ENCODE measurements at regions not wholly inside any gene's neighbourhood (a gene's known extent, or its start where the extent isn't known, plus 50 kb on each side); places are given as distances from the start of the nearest gene placed in this dataset.

GRCh38 chr2:155841442-155841841 lies 491.1 kb downstream of the NR4A2 start:
- no peak for TF ChIP-seq CTCF (IDR thresholded peaks at IDR 0.05)
- H3K4me1 ChIP-seq, result peaks cover 0 to 3% (median 0%) of the 10 kb centered on the region in 4 donors
- no peak overlapping the region for H3K4me3 ChIP-seq
- H3K27ac ChIP-seq, result no peak overlapping the region
- intact Hi-C loops (cut with DNase I; ENCODE audit: low total_unique reads), result no loop called here
- no peaks in the 10 kb centered on the region for H3K36me3 ChIP-seq
- H3K9me3 ChIP-seq, result no peaks in the 10 kb centered on the region
- H3K27me3 ChIP-seq, result no peaks in the 10 kb centered on the region
- DNase-seq, result no peak

- H3K4me1 ChIP-seq, result peaks cover 0 to 3% (median 0%) of the 10 kb centered on the region in 4 donors
- intact Hi-C loops (cut with DNase I; ENCODE audit: low total_unique reads), result no loop called here
- TF ChIP-seq CTCF (IDR thresholded peaks at IDR 0.05), result no peak
- no peak overlapping the region for H3K27ac ChIP-seq
- DNase-seq, result no peak
- no peaks in the 10 kb centered on the region for H3K9me3 ChIP-seq
- H3K27me3 ChIP-seq, result no peaks in the 10 kb centered on the region
- no peak overlapping the region for H3K4me3 ChIP-seq
- H3K36me3 ChIP-seq, result no peaks in the 10 kb centered on the region
Measured at GRCh38 chr2:155840661-155841060, 491.9 kb downstream of the NR4A2 start.

GRCh38 chr2:155839991-155840390 lies 492.5 kb downstream of the NR4A2 start:
- Histone ChIP-seq H3K4me3 (no peak overlapping the region), H3K27me3 (no peaks in the 10 kb centered on the region), H3K27ac (no peak overlapping the region), H3K9me3 (no peaks in the 10 kb centered on the region), H3K4me1 (peaks cover 0 to 3% (median 0%) of the 10 kb centered on the region in 4 donors), H3K36me3 (no peaks in the 10 kb centered on the region)
- intact Hi-C loops (cut with DNase I; ENCODE audit: low total_unique reads), result no loop called here
- DNase-seq, result no peak
- TF ChIP-seq CTCF (IDR thresholded peaks at IDR 0.05), result no peak

GRCh38 chr2:155839436-155839835 lies 493.1 kb downstream of the NR4A2 start:
- no peak for DNase-seq
- intact Hi-C loops (cut with DNase I; ENCODE audit: low total_unique reads), result no loop called here
- Histone ChIP-seq H3K27me3 (no peaks in the 10 kb centered on the region), H3K4me3 (no peak overlapping the region), H3K9me3 (no peaks in the 10 kb centered on the region), H3K36me3 (no peaks in the 10 kb centered on the region), H3K4me1 (peaks cover 0 to 3% (median 0%) of the 10 kb centered on the region in 4 donors), H3K27ac (no peak overlapping the region)
- TF ChIP-seq CTCF (IDR thresholded peaks at IDR 0.05), result no peak

GRCh38 chr2:155836439-155836838 lies 496.1 kb downstream of the NR4A2 start:
- Histone ChIP-seq H3K4me1 (peaks cover 0 to 2% (median 0%) of the 10 kb centered on the region in 4 donors), H3K36me3 (no peaks in the 10 kb centered on the region), H3K27ac (no peak overlapping the region), H3K9me3 (no peaks in the 10 kb centered on the region), H3K27me3 (no peaks in the 10 kb centered on the region), H3K4me3 (no peak overlapping the region)
- no peak for TF ChIP-seq CTCF (IDR thresholded peaks at IDR 0.05)
- DNase-seq, result no peak
- intact Hi-C loops (cut with DNase I; ENCODE audit: low total_unique reads), result no loop called here
